CD4-positive, CD25-positive, alpha-beta regulatory T cell (primary cell): ENCODE measurements at regions not wholly inside any gene's neighbourhood (a gene's known extent, or its start where the extent isn't known, plus 50 kb on each side); places are given as distances from the start of the nearest gene placed in this dataset.

Experiments used
- ATAC-seq, 2 donors: fragments of 150-1000 bp; cut with Tn5 transposase; one replicate each; pipeline ENCODE4 v1.10.0; 2021; ENCODE audit warnings: low read depth in 2 of 2, moderate number of reproducible peaks in 2 of 2, moderate library complexity in 1 of 2
- DNase-seq, 3 donors: peaks; one replicate each; pipeline versions ENCODE4 v3.0.0 to v3.0.0-alpha.2; 2012 to 2022; ENCODE audit warnings: mixed read lengths in 1 of 3
- H3K27ac ChIP-seq: one replicate; pipeline ENCODE4 v1.7.0; 2013; ENCODE audit warnings: mild to moderate bottlenecking, low read length; ENCODE audit not compliant: insufficient read depth, poor library complexity, severe bottlenecking
- H3K27me3 ChIP-seq: one replicate; pipeline ENCODE4 v1.7.0; 2013; ENCODE audit warnings: low read length; ENCODE audit not compliant: control insufficient read depth, insufficient read depth
- H3K36me3 ChIP-seq: one replicate; pipeline ENCODE4 v1.7.0; 2013; ENCODE audit warnings: mild to moderate bottlenecking, low read length, moderate library complexity; ENCODE audit not compliant: control insufficient read depth, insufficient read depth
- H3K4me1 ChIP-seq: 2 replicates; pipeline ENCODE4 v1.7.0; 2013; ENCODE audit warnings: mild to moderate bottlenecking, low read length; ENCODE audit not compliant: insufficient read depth, control insufficient read depth, poor library complexity, severe bottlenecking
- H3K4me3 ChIP-seq: one replicate; pipeline ENCODE4 v1.7.0; 2013; ENCODE audit warnings: low read depth, mild to moderate bottlenecking, low read length, moderate library complexity
- H3K9me3 ChIP-seq, 2 experiments: 1 replicate in 1 of 2; 2 replicates in 1 of 2; pipeline ENCODE4 v1.7.0; 2013; ENCODE audit warnings: low read length in 2 of 2, mild to moderate bottlenecking in 1 of 2, moderate library complexity in 1 of 2; ENCODE audit not compliant: control insufficient read depth in 2 of 2
- H3K27ac Mint-ChIP-seq, 3 donors: one replicate each; pipeline ENCODE4 v1.8.0; 2020 to 2022; ENCODE audit warnings: mild to moderate bottlenecking in 3 of 3, mixed read lengths in 3 of 3, moderate library complexity in 2 of 3
- H3K27me3 Mint-ChIP-seq: one replicate; pipeline ENCODE4 v1.8.0; 2022; ENCODE audit warnings: mild to moderate bottlenecking, mixed read lengths
- H3K36me3 Mint-ChIP-seq: one replicate; pipeline ENCODE4 v1.8.0; 2020; ENCODE audit warnings: mixed read lengths
- H3K4me1 Mint-ChIP-seq, 4 donors: one replicate each; pipeline ENCODE4 v1.8.0; 2020 to 2022; ENCODE audit warnings: mixed read lengths in 4 of 4, mild to moderate bottlenecking in 1 of 4
- H3K4me3 Mint-ChIP-seq, 4 donors: one replicate each; pipeline ENCODE4 v1.8.0; 2020 to 2022; ENCODE audit warnings: mild to moderate bottlenecking in 4 of 4, mixed read lengths in 4 of 4, moderate library complexity in 3 of 4
- H3K9me3 Mint-ChIP-seq, 7 donors: one replicate each; pipeline ENCODE4 v1.8.0; 2020 to 2022; ENCODE audit warnings: mixed read lengths in 7 of 7, mild to moderate bottlenecking in 3 of 7, moderate library complexity in 2 of 7

DNA sequence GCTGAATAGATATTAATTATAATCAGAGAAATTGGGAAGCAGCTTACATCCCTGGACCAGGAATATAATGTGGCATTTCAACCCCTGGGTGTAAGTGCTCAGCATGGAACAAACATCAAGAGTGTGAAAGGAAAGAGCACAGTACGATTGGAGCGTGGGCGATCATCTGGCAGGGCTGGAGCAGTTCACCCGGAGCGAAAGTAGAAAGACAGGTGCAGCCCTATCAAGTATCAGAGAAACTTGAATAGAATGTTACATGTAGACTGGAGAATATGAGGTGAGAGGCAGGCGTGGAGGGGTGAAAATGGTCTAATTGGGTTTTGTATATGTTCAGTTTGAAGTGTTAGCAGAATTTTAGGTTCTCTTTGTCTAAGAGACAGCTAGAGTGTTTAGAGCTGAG, 303.0 kb downstream of the MDFIC start:
- H3K36me3 ChIP-seq, result no peaks in the 10 kb centered on the region
- Mint-ChIP-seq H3K9me3 (peaks cover 0 to 3% (median 0%) of the 10 kb centered on the region in 7 donors), H3K4me1 (peaks cover 0 to 15% (median 9%) of the 10 kb centered on the region in 4 donors), H3K27me3 (no peaks in the 10 kb centered on the region), H3K4me3 (no peak overlapping the region), H3K27ac (peak overlapping the region in 1 of 3 donors; percentile 60), H3K36me3 (no peaks in the 10 kb centered on the region)
- ATAC-seq (no peak), DNase-seq (no peak)
- H3K27ac ChIP-seq, result no peak overlapping the region
- peaks cover 6% of the 10 kb centered on the region for H3K4me1 ChIP-seq
- no peaks in the 10 kb centered on the region for H3K9me3 ChIP-seq
- no peak overlapping the region for H3K4me3 ChIP-seq
- no peaks in the 10 kb centered on the region for H3K27me3 ChIP-seq

GRCh38 chr7:115223959-115224358, 302.1 kb downstream of the MDFIC start:
- H3K4me1 ChIP-seq, result no peaks in the 10 kb centered on the region
- no peak overlapping the region for H3K4me3 ChIP-seq
- DNase-seq (no peak), ATAC-seq (no peak)
- Mint-ChIP-seq H3K4me3 (no peak overlapping the region), H3K36me3 (no peaks in the 10 kb centered on the region), H3K27me3 (no peaks in the 10 kb centered on the region), H3K27ac (no peak overlapping the region), H3K9me3 (peaks cover 0 to 3% (median 0%) of the 10 kb centered on the region in 7 donors), H3K4me1 (peaks cover 0 to 6% (median 2%) of the 10 kb centered on the region in 4 donors)
- H3K27me3 ChIP-seq, result no peaks in the 10 kb centered on the region
- no peak overlapping the region for H3K27ac ChIP-seq
- no peaks in the 10 kb centered on the region for H3K36me3 ChIP-seq
- H3K9me3 ChIP-seq, result no peaks in the 10 kb centered on the region

- no peaks in the 10 kb centered on the region for H3K9me3 ChIP-seq
- DNase-seq (no peak), ATAC-seq (no peak)
- H3K27me3 Mint-ChIP-seq, result no peaks in the 10 kb centered on the region
- no peak overlapping the region for H3K4me3 ChIP-seq
- H3K4me1 ChIP-seq, result no peaks in the 10 kb centered on the region
- H3K4me3 Mint-ChIP-seq, result no peak overlapping the region
- no peaks in the 10 kb centered on the region for H3K27me3 ChIP-seq
- H3K9me3 Mint-ChIP-seq, result peaks cover 0 to 3% (median 0%) of the 10 kb centered on the region in 7 donors
- no peaks in the 10 kb centered on the region for H3K36me3 Mint-ChIP-seq
- no peak overlapping the region for H3K27ac ChIP-seq
- no peaks in the 10 kb centered on the region for H3K36me3 ChIP-seq
- no peaks in the 10 kb centered on the region for H3K4me1 Mint-ChIP-seq
- no peak overlapping the region for H3K27ac Mint-ChIP-seq
Measured at GRCh38 chr7:115221456-115221855, 299.6 kb downstream of the MDFIC start.

DNA sequence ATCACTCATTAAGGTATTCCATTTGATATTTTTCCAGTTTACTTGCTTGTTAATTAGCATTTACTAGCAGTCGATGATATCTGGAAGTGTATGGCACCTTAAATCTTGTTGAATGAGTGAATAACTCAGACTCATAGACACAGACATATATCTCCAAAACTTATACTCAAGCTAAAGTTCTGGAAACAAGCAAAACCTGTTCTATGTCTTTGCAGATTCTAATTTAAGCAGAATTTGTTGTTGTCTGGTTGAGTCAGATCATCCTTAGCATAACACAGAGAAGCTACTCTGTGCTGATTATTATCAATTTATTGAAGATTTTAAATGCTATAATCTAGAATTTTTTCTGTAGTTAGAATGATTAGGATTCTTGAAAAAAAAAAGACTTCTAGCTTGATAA, 296.2 kb downstream of the MDFIC start:
- H3K9me3 ChIP-seq, result no peaks in the 10 kb centered on the region
- Mint-ChIP-seq H3K4me3 (no peak overlapping the region), H3K4me1 (no peaks in the 10 kb centered on the region), H3K27ac (no peak overlapping the region), H3K9me3 (no peaks in the 10 kb centered on the region), H3K36me3 (no peaks in the 10 kb centered on the region), H3K27me3 (peaks cover 6% of the 10 kb centered on the region)
- DNase-seq (no peak), ATAC-seq (no peak)
- no peaks in the 10 kb centered on the region for H3K4me1 ChIP-seq
- no peaks in the 10 kb centered on the region for H3K36me3 ChIP-seq
- no peak overlapping the region for H3K27ac ChIP-seq
- H3K4me3 ChIP-seq, result no peak overlapping the region
- H3K27me3 ChIP-seq, result no peaks in the 10 kb centered on the region

GRCh38 chr7:115217373-115217772, 295.5 kb downstream of the MDFIC start:
- Histone ChIP-seq H3K4me3 (no peak overlapping the region), H3K9me3 (no peaks in the 10 kb centered on the region), H3K4me1 (no peaks in the 10 kb centered on the region), H3K27me3 (no peaks in the 10 kb centered on the region), H3K27ac (no peak overlapping the region), H3K36me3 (no peaks in the 10 kb centered on the region)
- Mint-ChIP-seq H3K27me3 (peaks cover 6% of the 10 kb centered on the region), H3K4me3 (no peak overlapping the region), H3K9me3 (no peaks in the 10 kb centered on the region), H3K36me3 (no peaks in the 10 kb centered on the region), H3K4me1 (no peaks in the 10 kb centered on the region), H3K27ac (peak overlapping the region in 1 of 3 donors; percentile 52)
- DNase-seq, result no peak
- ATAC-seq, result no peak

- Histone ChIP-seq H3K27me3 (no peaks in the 10 kb centered on the region), H3K27ac (no peak overlapping the region), H3K4me1 (no peaks in the 10 kb centered on the region), H3K4me3 (no peak overlapping the region), H3K9me3 (no peaks in the 10 kb centered on the region), H3K36me3 (no peaks in the 10 kb centered on the region)
- Mint-ChIP-seq H3K27ac (peak overlapping the region in 1 of 3 donors; percentile 52), H3K4me3 (no peak overlapping the region), H3K9me3 (no peaks in the 10 kb centered on the region), H3K4me1 (no peaks in the 10 kb centered on the region), H3K36me3 (no peaks in the 10 kb centered on the region), H3K27me3 (peaks cover 6% of the 10 kb centered on the region)
- DNase-seq (no peak), ATAC-seq (no peak)
Measured at GRCh38 chr7:115216652-115217051, 294.8 kb downstream of the MDFIC start.

- ATAC-seq (no peak), DNase-seq (no peak)
- H3K9me3 Mint-ChIP-seq, result peaks cover 0 to 6% (median 2%) of the 10 kb centered on the region in 7 donors
- Histone ChIP-seq H3K9me3 (no peaks in the 10 kb centered on the region), H3K4me1 (no peaks in the 10 kb centered on the region), H3K4me3 (no peak overlapping the region), H3K36me3 (no peaks in the 10 kb centered on the region), H3K27me3 (no peaks in the 10 kb centered on the region), H3K27ac (no peak overlapping the region)
- peaks cover 19% of the 10 kb centered on the region for H3K27me3 Mint-ChIP-seq
- no peaks in the 10 kb centered on the region for H3K4me1 Mint-ChIP-seq
- H3K4me3 Mint-ChIP-seq, result no peak overlapping the region
- peak overlapping the region in 1 of 3 donors; percentile 40 for H3K27ac Mint-ChIP-seq
- H3K36me3 Mint-ChIP-seq, result no peaks in the 10 kb centered on the region
Measured at GRCh38 chr7:115211171-115211570, 289.3 kb downstream of the MDFIC start.

GRCh38 chr7:115210552-115210951, 288.7 kb downstream of the MDFIC start:
- Histone ChIP-seq H3K4me3 (no peak overlapping the region), H3K27me3 (no peaks in the 10 kb centered on the region), H3K4me1 (no peaks in the 10 kb centered on the region), H3K9me3 (no peaks in the 10 kb centered on the region), H3K27ac (no peak overlapping the region), H3K36me3 (no peaks in the 10 kb centered on the region)
- Mint-ChIP-seq H3K27ac (no peak overlapping the region), H3K36me3 (no peaks in the 10 kb centered on the region), H3K4me1 (no peaks in the 10 kb centered on the region), H3K9me3 (peaks cover 0 to 6% (median 4%) of the 10 kb centered on the region in 7 donors), H3K27me3 (peaks cover 19% of the 10 kb centered on the region), H3K4me3 (no peak overlapping the region)
- ATAC-seq, result no peak
- DNase-seq, result no peak
